ENCODE measurements at regions not wholly inside any gene's neighbourhood (a gene's known extent, or its start where the extent isn't known, plus 50 kb on each side); places are given as distances from the start of the nearest gene placed in this dataset.

DNA sequence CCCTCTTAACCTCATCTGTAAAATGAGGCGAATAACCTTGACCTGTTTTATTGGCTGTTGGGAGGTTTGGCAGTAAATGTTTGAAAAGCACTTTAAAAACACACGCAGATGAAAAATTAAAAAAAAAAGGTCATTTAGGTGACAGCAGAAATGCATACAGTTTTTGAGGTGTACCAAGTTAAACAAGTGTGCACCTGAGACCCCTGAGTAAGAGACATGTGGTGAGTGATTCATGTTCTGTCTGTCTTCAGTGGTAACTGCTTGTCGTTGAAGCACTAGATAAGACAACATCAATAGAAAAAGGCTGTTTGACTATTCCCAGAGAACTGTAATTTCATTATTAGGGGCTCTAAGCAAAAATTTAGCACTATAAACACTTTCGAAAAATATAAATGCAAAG is 608.4 kb upstream of the PITX2 start:
- no peak for TF ChIP-seq FOXK2 (IDR thresholded peaks at IDR 0.05)
- no peak for TF ChIP-seq NFRKB (IDR thresholded peaks at IDR 0.05)
- no peak for TF ChIP-seq FOXA1 (IDR thresholded peaks at IDR 0.05)
- no peak for TF ChIP-seq LEF1 (IDR thresholded peaks at IDR 0.05; ENCODE audit: borderline replicate concordance)
- TF ChIP-seq FOXM1 (IDR thresholded peaks at IDR 0.05; ENCODE audit: borderline replicate concordance): no peak
- TF ChIP-seq ZNF384 (IDR thresholded peaks at IDR 0.05): no peak
- TF ChIP-seq TARDBP (IDR thresholded peaks at IDR 0.05): no peak
- no peak for TF ChIP-seq L3MBTL2 (conservative IDR thresholded peaks at IDR 0.05)
- no peak for TF ChIP-seq BHLHE40 (IDR thresholded peaks at IDR 0.05; ENCODE audit: borderline replicate concordance)
- TF ChIP-seq SUZ12 (IDR thresholded peaks at IDR 0.05): no peak
- TF ChIP-seq, protein P1, sequence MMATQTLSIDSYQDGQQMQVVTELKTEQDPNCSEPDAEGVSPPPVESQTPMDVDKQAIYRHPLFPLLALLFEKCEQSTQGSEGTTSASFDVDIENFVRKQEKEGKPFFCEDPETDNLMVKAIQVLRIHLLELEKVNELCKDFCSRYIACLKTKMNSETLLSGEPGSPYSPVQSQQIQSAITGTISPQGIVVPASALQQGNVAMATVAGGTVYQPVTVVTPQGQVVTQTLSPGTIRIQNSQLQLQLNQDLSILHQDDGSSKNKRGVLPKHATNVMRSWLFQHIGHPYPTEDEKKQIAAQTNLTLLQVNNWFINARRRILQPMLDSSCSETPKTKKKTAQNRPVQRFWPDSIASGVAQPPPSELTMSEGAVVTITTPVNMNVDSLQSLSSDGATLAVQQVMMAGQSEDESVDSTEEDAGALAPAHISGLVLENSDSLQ (IDR thresholded peaks at IDR 0.05): no peak
- CTCF ChIA-PET: no interaction called here
- POLR2A ChIA-PET: no interaction called here
- no peak for DNase-seq (ENCODE audit: extremely low spot score)

DNA sequence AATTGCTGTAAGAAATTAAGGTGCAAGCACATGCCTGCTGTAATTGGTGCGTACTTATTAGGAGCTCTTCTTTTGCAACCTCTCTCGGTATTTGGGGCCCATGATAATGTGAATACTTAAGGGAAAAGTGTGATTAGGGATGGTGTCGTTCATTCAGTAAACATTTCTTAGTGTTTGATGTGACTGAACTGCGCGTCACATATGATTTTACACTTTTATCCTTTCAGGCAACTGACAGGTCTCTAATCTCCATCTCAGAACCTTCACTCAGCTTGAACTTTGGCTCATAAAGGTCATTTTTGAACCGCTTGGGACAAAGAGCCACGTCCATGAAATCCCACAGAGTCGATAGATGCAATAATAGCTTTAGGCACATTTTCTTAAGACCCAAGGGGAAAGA is 612.1 kb upstream of the PITX2 start:
- DNase-seq (ENCODE audit: extremely low spot score): no peak
- ChIA-PET POLR2A (no interaction called here), CTCF (no interaction called here)
- TF ChIP-seq HDGF (IDR thresholded peaks at IDR 0.05; ENCODE audit: borderline replicate concordance) (no peak), ELF4 (IDR thresholded peaks at IDR 0.05) (no peak), CTBP1 (IDR thresholded peaks at IDR 0.05; ENCODE audit: borderline replicate concordance) (no peak), FOXM1 (IDR thresholded peaks at IDR 0.05; ENCODE audit: borderline replicate concordance) (no peak), ARNT (IDR thresholded peaks at IDR 0.05) (no peak), TARDBP (IDR thresholded peaks at IDR 0.05) (no peak), ZNF384 (IDR thresholded peaks at IDR 0.05) (no peak), LEF1 (IDR thresholded peaks at IDR 0.05; ENCODE audit: borderline replicate concordance) (no peak), SP1 (IDR thresholded peaks at IDR 0.05) (no peak), SUZ12 (IDR thresholded peaks at IDR 0.05) (no peak), BHLHE40 (IDR thresholded peaks at IDR 0.05; ENCODE audit: borderline replicate concordance) (no peak)
- TF ChIP-seq, protein P1 (IDR thresholded peaks at IDR 0.05): no peak

DNA sequence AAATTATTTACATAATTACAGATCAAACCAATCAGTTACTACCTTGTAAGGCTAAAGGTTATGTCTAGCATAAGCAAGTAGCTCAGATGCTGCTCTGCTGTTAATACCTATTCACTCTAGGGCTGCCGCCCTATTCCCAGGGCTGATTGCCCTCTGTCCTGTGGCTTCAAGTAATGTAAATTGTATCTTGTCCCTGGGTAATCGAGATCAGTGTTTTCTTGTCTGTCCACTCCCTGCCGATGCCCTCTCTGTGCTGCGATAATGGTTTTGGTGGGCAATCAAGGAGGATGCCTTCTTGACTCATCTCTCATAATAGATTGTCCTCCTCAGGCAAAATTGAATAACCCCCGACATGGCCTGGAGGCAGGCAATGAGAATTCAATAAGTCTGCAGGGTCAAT is 641.0 kb upstream of the PITX2 start:
- ChIA-PET CTCF (no interaction called here), POLR2A (no interaction called here)
- no peak for DNase-seq (ENCODE audit: extremely low spot score)
- no peak for TF ChIP-seq SP1 (IDR thresholded peaks at IDR 0.05)
- no peak for TF ChIP-seq NFRKB (IDR thresholded peaks at IDR 0.05)
- no peak for TF ChIP-seq TARDBP (IDR thresholded peaks at IDR 0.05)
- TF ChIP-seq FOXK2 (IDR thresholded peaks at IDR 0.05): no peak
- TF ChIP-seq ELF4 (IDR thresholded peaks at IDR 0.05): no peak
- no peak for TF ChIP-seq FOXM1 (IDR thresholded peaks at IDR 0.05; ENCODE audit: borderline replicate concordance)
- TF ChIP-seq ARNT (IDR thresholded peaks at IDR 0.05): no peak
- no peak for TF ChIP-seq LEF1 (IDR thresholded peaks at IDR 0.05; ENCODE audit: borderline replicate concordance)
- no peak for TF ChIP-seq FOXA1 (IDR thresholded peaks at IDR 0.05)
- TF ChIP-seq HDGF (IDR thresholded peaks at IDR 0.05; ENCODE audit: borderline replicate concordance): no peak
- TF ChIP-seq ZNF384 (IDR thresholded peaks at IDR 0.05): no peak
- TF ChIP-seq CTBP1 (IDR thresholded peaks at IDR 0.05; ENCODE audit: borderline replicate concordance): no peak

DNA sequence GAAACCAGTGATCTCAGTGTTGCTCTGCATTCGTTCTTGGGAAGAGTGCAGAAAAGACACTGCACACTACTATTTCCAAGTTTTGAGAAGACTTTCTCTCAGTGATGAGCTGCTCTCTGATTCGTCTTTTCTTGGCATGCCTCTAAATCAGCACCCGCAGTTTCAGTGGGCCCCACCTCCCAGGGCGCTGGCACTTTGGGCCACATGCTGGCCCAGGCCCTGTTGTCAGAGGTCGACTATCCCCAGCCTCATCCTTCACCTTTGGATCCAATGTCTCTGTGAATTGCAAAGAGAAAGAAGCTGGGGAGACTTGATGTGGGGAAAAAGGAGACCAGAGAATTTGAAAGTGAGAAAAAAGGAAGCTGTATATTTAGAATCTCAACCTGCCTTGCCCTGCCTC is 644.1 kb upstream of the PITX2 start:
- ChIA-PET CTCF (interaction anchor here (0.5 kb wide), 1 partner anchor 175 kb away, joined by 3 read pairs; no protein-coding TSS in a partner anchor), POLR2A (no interaction called here)
- no peak for DNase-seq (ENCODE audit: extremely low spot score)
- TF ChIP-seq L3MBTL2 (conservative IDR thresholded peaks at IDR 0.05) (no peak), BHLHE40 (IDR thresholded peaks at IDR 0.05; ENCODE audit: borderline replicate concordance) (no peak), TARDBP (IDR thresholded peaks at IDR 0.05) (no peak), ELF4 (IDR thresholded peaks at IDR 0.05) (no peak), ZNF384 (IDR thresholded peaks at IDR 0.05) (no peak), FOXK2 (IDR thresholded peaks at IDR 0.05) (no peak), NFRKB (IDR thresholded peaks at IDR 0.05) (no peak), HDGF (IDR thresholded peaks at IDR 0.05; ENCODE audit: borderline replicate concordance) (no peak), FOXA1 (IDR thresholded peaks at IDR 0.05) (no peak)

DNA sequence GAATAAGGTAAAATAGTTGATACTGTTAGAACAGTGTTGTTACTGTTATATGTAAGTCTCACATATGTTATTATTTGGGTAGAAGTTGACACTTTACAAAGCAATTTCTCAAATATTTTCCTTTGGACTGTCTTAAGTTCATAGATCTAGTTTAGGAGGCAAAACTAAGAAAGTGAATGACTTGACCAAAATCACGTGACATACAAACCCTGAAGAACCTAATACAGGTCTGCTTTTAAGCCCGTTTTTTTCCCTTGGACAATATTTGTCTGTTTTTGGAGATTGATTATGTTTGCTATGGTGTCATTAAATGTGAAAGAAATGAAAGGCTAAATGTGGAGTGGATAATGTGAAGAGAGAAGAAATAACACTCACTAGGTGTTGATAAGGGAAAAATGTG is 644.9 kb upstream of the PITX2 start:
- ChIA-PET CTCF (no interaction called here), POLR2A (no interaction called here)
- TF ChIP-seq FOXA1 (IDR thresholded peaks at IDR 0.05): no peak
- DNase-seq (ENCODE audit: extremely low spot score): no peak

DNA sequence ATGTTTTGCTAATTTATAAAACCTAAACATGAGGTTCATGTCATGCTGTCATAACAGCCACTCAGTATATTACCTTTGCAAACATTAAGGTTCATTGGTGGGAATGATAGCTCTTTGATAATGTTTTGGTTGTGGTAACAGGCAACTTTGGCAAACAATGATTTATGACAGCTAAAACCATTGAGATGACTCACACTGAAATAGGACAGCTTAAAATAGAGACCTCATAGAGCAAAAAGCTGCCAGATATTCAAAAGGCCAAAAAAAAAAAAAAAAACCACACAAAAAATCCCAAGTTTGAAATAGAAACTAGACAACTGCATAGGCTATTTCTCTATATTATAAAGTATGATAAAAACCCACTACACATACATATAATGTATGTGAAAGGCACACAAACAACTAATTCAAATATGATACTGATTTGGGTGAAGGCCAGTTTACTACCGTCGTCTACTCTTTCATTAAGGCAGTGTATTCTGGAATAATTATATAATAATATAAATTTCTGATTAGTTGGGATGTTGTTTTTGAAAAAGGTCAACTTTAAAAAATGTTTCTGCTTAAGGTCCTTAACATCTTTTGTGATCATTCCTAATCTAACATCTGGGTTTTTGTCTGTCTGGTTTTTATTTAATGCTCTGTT is 646.0 kb upstream of the PITX2 start:
- TF ChIP-seq BHLHE40 (IDR thresholded peaks at IDR 0.05; ENCODE audit: borderline replicate concordance) (no peak), NFRKB (IDR thresholded peaks at IDR 0.05) (no peak), ZNF384 (IDR thresholded peaks at IDR 0.05) (no peak), CTBP1 (IDR thresholded peaks at IDR 0.05; ENCODE audit: borderline replicate concordance) (no peak)
- TF ChIP-seq, protein P1 (IDR thresholded peaks at IDR 0.05): peak; percentile 69
- CTCF ChIA-PET: no interaction called here
- DNase-seq (ENCODE audit: extremely low spot score): no peak
- POLR2A ChIA-PET: no interaction called here

DNA sequence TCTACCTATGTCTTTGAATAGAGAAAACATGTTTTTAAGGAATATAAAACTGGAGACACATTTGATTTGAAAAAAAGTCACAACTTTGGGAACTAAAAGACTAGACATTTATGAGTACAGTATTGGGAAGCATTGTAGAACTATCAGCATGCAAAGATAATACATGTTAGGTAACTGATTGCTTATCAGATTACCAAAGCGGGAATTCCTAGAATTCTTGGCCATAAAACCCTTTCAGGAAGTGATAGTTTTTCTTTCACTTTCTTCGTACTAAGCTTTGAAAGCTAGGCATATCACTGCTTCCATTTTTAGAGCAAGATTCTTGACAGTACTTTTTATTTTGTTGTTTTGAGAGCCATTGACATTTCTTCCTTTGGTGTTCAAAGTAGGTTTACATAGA is 646.6 kb upstream of the PITX2 start:
- POLR2A ChIA-PET: no interaction called here
- CTCF ChIA-PET: no interaction called here
- no peak for DNase-seq (ENCODE audit: extremely low spot score)
- TF ChIP-seq LEF1 (IDR thresholded peaks at IDR 0.05; ENCODE audit: borderline replicate concordance) (no peak), BHLHE40 (IDR thresholded peaks at IDR 0.05; ENCODE audit: borderline replicate concordance) (no peak), SP1 (IDR thresholded peaks at IDR 0.05) (no peak), CTBP1 (IDR thresholded peaks at IDR 0.05; ENCODE audit: borderline replicate concordance) (no peak), FOXK2 (IDR thresholded peaks at IDR 0.05) (no peak), HDGF (IDR thresholded peaks at IDR 0.05; ENCODE audit: borderline replicate concordance) (no peak), ARNT (IDR thresholded peaks at IDR 0.05) (no peak), SUZ12 (IDR thresholded peaks at IDR 0.05) (no peak), NFRKB (IDR thresholded peaks at IDR 0.05) (no peak), TARDBP (IDR thresholded peaks at IDR 0.05) (no peak), FOXA1 (IDR thresholded peaks at IDR 0.05) (no peak), L3MBTL2 (conservative IDR thresholded peaks at IDR 0.05) (no peak), ELF4 (IDR thresholded peaks at IDR 0.05) (no peak)
- TF ChIP-seq, protein P1 (IDR thresholded peaks at IDR 0.05): no peak

Data from HEK293T (cell line).